MCF 10A (cell line): ENCODE measurements at regions not wholly inside any gene's neighbourhood (a gene's known extent, or its start where the extent isn't known, plus 50 kb on each side); places are given as distances from the start of the nearest gene placed in this dataset.

ENCODE experiments used
- BruUV-seq: library from RNA; stranded (reverse); fragments of 400-500 nt; replicated peaks from 2 replicates; lab custom pipeline; 2021; lab: Mats Ljungman, UMichigan
- CTCF ChIA-PET: fragments of 300-600 bp; sonication (Branson Sonifier 250); formaldehyde crosslinking; extraction: SDS; loops from one replicate; lab custom pipeline; 2021; ENCODE audit warnings: antibody characterized with exemption, inconsistent platforms; lab: Yijun Ruan, JAX
- POLR2A ChIA-PET: fragments of 300-600, 350-650 bp; sonication (Branson Sonifier 250); formaldehyde crosslinking; extraction: SDS; loops from one replicate; lab custom pipeline; 2020; ENCODE audit warnings: antibody characterized with exemption, inconsistent platforms; lab: Yijun Ruan, JAX
- DNase-seq: peaks from one replicate; pipeline ENCODE4 v3.0.0-alpha.2; 2018; ENCODE audit not compliant: unreplicated experiment
- H3K27ac Mint-ChIP-seq: one replicate; pipeline ENCODE4 v1.8.0; 2022; ENCODE audit warnings: mild to moderate bottlenecking, low read depth, mixed read lengths; ENCODE audit not compliant: unreplicated experiment
- H3K27me3 Mint-ChIP-seq: one replicate; pipeline ENCODE4 v1.8.0; 2022; ENCODE audit warnings: mixed read lengths; ENCODE audit not compliant: insufficient read depth, unreplicated experiment
- H3K36me3 Mint-ChIP-seq: one replicate; pipeline ENCODE4 v1.8.0; 2022; ENCODE audit warnings: mild to moderate bottlenecking, moderate library complexity, mixed read lengths; ENCODE audit not compliant: insufficient read depth, unreplicated experiment
- H3K4me1 Mint-ChIP-seq: one replicate; pipeline ENCODE4 v1.8.0; 2022; ENCODE audit warnings: mixed read lengths; ENCODE audit not compliant: insufficient read depth, unreplicated experiment
- H3K4me3 Mint-ChIP-seq: one replicate; pipeline ENCODE4 v1.8.0; 2022; ENCODE audit warnings: mild to moderate bottlenecking, moderate library complexity, mixed read lengths; ENCODE audit not compliant: unreplicated experiment
- H3K9me3 Mint-ChIP-seq: one replicate; pipeline ENCODE4 v1.8.0; 2022; ENCODE audit warnings: mixed read lengths; ENCODE audit not compliant: unreplicated experiment
- intact Hi-C: fragments of 100-400 bp; cut with micrococcal nuclease; formaldehyde crosslinking; loops from 2 replicates; pipeline ENCODE4 v1.14.1; 2022
- TF ChIP-seq, protein P1 (sequence below): fragments of 200-600 bp; IDR thresholded peaks from one replicate; pipeline ENCODE4 v1.8.0; 2022; ENCODE audit warnings: antibody characterized with exemption, mild to moderate bottlenecking; ENCODE audit not compliant: unreplicated experiment

DNA sequence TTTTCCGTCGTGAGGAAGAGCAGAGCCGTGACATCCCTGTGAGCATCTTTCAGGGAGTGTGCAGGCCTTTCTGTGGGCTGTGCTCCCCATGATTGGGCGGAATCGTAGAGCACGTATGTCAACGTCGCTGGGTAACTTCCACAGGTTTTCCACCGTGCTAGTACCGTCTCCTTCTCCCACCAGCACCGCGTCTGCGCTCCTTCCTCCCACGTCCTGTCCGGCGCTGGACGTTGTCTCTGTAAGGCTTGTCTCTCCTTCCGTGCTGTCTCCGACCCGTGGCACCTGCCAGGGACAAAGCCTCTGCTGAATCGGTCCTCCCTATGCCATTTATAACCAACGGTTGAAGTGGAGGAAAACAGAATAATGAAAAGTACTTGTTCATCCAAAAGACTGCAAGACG is 386.7 kb downstream of the BRD1 start:
- TF ChIP-seq, protein P1, sequence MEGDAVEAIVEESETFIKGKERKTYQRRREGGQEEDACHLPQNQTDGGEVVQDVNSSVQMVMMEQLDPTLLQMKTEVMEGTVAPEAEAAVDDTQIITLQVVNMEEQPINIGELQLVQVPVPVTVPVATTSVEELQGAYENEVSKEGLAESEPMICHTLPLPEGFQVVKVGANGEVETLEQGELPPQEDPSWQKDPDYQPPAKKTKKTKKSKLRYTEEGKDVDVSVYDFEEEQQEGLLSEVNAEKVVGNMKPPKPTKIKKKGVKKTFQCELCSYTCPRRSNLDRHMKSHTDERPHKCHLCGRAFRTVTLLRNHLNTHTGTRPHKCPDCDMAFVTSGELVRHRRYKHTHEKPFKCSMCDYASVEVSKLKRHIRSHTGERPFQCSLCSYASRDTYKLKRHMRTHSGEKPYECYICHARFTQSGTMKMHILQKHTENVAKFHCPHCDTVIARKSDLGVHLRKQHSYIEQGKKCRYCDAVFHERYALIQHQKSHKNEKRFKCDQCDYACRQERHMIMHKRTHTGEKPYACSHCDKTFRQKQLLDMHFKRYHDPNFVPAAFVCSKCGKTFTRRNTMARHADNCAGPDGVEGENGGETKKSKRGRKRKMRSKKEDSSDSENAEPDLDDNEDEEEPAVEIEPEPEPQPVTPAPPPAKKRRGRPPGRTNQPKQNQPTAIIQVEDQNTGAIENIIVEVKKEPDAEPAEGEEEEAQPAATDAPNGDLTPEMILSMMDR: no peak
- CTCF ChIA-PET: interaction anchor here (0.5 kb wide), 1 partner anchor 129 kb away, joined by 3 read pairs; no protein-coding TSS in a partner anchor
- no TSS peak for BruUV-seq
- Mint-ChIP-seq H3K4me1 (no peaks in the 10 kb centered on the region), H3K36me3 (no peaks in the 10 kb centered on the region), H3K9me3 (peaks cover 48% of the 10 kb centered on the region), H3K4me3 (no peak overlapping the region), H3K27me3 (no peaks in the 10 kb centered on the region), H3K27ac (no peak overlapping the region)
- POLR2A ChIA-PET: interaction anchor here (0.5 kb wide), 1 partner anchor 11 kb away, joined by 3 read pairs; no protein-coding TSS in a partner anchor
- intact Hi-C loops: no loop called here
- no peak for DNase-seq

DNA sequence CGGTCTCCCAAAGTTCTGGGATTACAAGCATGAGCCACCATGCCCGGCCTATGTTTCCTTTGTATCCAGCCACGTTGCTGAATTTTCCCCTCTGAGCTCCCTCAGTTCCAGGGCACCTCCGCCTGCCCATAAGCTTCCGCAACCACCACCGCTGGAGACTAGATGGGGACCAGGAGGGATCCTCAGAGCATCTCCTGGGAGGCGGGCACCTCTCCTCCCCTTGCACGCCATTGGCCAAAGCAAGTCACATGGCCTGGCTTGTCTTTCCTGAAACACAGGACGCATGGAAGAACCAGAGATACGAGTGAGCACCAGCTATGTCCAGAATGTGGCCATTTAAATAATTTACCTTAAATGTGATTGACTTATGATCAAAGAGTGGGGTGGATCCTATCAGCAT is 388.3 kb downstream of the BRD1 start:
- peaks cover 43% of the 10 kb centered on the region for H3K9me3 Mint-ChIP-seq
- intact Hi-C loops: no loop called here
- H3K27ac Mint-ChIP-seq: no peak overlapping the region
- no peaks in the 10 kb centered on the region for H3K27me3 Mint-ChIP-seq
- no peaks in the 10 kb centered on the region for H3K4me1 Mint-ChIP-seq
- no peaks in the 10 kb centered on the region for H3K36me3 Mint-ChIP-seq
- TF ChIP-seq, protein P1: no peak
- POLR2A ChIA-PET: no interaction called here
- CTCF ChIA-PET: no interaction called here
- no peak overlapping the region for H3K4me3 Mint-ChIP-seq
- BruUV-seq: no TSS peak
- DNase-seq: no peak

DNA sequence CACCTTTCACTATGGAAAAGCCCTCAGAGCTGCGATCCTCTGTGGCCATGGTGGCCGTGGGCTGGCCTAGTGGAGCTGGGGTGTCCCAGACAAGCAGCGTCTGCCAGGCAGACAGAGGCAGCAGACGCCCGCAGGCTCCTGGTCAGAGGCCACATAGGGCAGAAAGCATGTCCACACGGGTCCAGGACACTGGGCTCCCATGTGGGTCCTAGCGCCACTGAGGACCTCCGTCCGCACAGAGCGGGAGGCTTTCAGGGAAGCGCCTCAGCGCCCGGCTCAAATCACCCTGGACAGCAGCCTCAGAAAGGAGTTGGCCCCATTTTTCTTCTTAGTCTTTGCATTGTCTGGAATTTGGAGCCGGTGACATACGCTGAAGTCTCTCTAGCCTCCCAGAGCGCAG is 389.7 kb downstream of the BRD1 start:
- no TSS peak for BruUV-seq
- no peak overlapping the region for H3K27ac Mint-ChIP-seq
- no peak for DNase-seq
- intact Hi-C loops: no loop called here
- peaks cover 43% of the 10 kb centered on the region for H3K9me3 Mint-ChIP-seq
- CTCF ChIA-PET: no interaction called here
- H3K4me1 Mint-ChIP-seq: no peaks in the 10 kb centered on the region
- TF ChIP-seq, protein P1: no peak
- H3K4me3 Mint-ChIP-seq: no peak overlapping the region
- POLR2A ChIA-PET: no interaction called here
- H3K27me3 Mint-ChIP-seq: no peaks in the 10 kb centered on the region
- H3K36me3 Mint-ChIP-seq: no peaks in the 10 kb centered on the region

DNA sequence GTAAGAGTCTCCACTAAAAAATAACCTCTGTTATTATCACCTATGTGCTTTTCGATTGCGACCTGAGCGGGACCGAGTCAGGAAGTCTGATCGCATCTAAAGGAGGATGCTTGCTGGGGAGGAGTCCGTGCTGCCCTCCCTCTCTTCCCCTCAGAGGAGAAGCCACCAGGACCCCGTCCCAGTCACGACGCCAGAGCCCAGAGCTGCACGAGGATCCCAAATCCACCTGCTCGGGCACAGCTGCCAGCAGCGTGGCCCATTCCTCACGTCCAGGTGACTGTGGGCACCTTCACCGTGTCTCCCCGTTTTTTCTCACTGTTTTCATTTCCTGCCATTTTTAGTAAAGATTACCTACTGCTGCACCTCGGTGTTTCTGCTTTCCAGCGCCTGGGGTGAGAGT is 390.3 kb downstream of the BRD1 start:
- DNase-seq: no peak
- ChIA-PET POLR2A (no interaction called here), CTCF (no interaction called here)
- H3K36me3 Mint-ChIP-seq: no peaks in the 10 kb centered on the region
- no peak overlapping the region for H3K4me3 Mint-ChIP-seq
- no peaks in the 10 kb centered on the region for H3K27me3 Mint-ChIP-seq
- H3K27ac Mint-ChIP-seq: no peak overlapping the region
- H3K4me1 Mint-ChIP-seq: no peaks in the 10 kb centered on the region
- H3K9me3 Mint-ChIP-seq: peaks cover 43% of the 10 kb centered on the region
- intact Hi-C loops: no loop called here
- TF ChIP-seq, protein P1: no peak
- no TSS peak for BruUV-seq
